ENCODE measurements at regions not wholly inside any gene's neighbourhood (a gene's known extent, or its start where the extent isn't known, plus 50 kb on each side); places are given as distances from the start of the nearest gene placed in this dataset.
A peak's percentile ranks its signal among the peaks of the same experiment; 100 is the strongest.

DNA sequence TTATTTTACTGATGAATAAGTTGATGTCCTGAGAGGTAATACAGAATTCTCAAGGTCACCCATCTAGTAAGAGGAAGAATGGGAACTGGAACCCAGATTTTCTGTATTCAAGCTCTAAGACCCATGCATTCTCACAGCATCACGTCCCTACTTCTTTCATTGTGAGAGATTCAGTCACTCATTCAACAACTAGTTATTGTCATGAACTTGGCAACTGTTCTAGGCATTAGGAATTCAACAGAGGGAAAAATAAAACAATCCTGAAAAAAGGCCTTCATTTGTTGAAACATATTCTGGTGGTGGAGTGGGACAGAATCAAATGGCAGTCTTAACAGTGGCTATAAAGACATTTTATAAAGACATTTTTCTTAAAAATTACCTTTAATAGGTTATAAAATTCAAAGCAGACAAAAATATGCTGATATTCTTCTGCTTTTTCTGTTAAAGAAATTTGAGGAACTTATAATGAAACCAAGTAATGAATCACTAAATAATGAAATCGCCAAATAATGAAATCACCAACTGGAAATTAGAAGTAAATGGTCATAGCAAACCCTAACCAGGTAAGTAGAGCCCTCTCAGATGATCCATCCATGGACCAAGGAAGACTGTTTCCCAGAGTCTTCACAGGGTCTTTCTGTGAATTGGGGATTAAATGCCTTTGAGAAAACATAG lies 136.5 kb upstream of the DPYD start:
- DNase-seq = peak in 2 of 4 experiments; percentile 46 to 50

DNA sequence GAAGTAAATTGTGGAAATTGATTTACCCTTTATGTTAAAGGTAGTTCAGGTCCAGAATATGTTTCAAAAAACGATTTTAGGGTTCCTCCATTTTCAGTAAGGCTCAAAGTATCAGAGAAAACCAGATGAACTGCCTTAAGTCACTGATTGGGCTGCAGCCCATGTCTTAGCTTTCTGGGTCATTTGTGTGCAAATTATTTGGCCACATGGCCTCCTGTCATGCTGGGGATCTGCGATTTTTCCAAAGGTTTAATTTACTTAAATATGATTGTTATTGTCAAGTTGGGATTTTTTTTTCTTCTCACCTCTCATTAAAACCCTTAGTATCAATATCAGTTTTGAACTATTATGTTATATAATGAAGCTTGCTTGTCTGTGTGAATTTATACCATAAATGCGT lies 135.9 kb upstream of the DPYD start:
- no peak for DNase-seq

DNA sequence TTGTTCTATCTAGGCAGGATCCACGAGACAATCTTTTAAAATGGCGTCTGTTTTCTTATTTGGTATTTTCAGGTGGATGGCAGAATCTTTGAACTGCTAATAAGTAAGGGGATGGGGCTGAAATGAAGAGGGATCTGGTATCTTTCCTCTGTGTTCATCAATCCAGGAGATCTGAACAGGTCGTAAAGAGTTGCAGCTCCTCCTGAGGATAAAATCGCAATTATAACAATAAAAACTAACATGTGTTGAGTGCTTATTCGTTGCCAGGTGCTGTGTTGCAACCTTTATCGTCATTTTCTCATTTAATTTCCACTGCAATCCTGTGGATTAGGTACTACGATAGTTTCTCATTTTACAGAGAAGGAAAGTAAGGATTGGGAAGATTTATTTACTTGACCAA lies 134.6 kb upstream of the DPYD start:
- DNase-seq = no peak

DNA sequence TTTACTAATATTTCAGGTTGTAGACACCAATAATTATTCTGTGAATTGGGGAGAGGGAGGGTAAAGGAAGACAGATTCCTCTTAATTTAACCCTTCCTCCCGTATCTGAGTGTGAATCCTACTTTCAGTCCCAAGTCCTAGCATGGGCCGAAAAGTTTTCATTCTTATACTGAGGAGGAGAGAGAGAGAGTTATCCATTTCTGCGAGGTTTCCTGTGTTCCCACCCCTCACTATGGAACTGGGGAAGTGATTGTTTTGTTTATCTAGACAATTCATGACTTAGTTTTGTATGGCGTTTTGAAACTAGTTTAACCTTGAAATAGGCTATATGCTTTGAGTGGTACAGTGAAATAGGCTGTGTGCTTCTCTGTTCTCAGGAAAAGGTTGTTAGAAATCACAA lies 134.0 kb upstream of the DPYD start:
- DNase-seq = no peak

DNA sequence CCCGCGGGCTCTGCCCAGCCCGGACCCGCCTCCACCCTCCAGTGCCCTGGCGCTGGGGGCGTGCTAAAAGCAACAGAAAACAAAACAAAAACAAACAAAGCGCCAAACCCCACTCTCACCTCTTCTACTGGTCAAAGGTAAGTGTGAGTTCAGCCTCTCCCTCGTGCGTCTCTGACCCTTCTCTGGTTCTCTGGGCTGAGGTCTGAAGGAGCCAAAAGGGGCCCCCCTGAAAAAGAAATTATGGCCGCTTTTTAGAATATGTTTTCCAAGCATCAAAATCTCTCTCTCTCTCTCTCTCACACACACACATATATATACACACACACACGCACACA lies 133.5 kb upstream of the DPYD start:
- DNase-seq = no peak

DNA sequence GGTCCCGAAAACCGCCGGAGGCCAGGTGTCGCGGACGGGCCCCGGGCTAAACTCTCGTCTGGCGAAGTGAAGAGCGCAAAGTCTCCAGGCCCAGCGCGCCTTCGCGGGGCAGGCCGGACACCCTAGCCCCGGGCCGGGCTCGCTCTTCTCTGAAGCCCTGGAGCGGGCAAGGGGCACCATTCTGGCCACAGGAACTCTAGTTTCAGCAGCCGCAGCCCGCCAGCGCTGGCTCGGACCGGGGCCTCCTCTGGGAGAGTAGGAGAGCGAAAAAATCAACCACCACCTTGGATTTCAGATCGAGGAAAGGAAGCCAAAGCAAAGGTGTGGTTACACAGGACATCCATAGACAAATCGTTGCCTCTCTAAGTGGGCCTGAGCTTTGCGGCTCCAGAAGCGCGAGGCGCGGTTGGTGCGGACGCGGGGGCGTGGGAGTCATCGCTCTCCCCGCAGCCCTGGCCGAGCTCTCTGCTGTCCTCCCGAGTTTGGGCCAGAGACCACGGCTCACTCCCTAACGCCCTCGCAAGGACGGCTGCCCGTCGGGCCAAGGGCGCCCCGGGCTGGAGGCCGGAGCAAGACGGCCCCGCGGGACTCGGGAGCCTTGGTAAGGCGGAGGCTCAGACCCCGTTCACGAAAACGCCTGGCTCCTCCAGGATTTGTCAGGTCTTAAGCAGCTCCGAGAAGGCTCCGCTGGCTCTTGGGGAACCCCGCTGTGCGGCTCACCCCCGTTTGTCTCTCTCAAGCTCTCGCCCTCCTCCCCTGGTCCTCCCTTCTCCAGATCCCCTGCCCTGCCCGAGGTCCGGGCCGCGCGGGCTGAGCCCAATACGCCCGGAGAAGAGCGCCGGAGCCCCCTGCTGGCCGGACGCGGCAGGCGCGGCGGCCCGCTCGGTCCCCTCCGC lies 132.9 kb upstream of the DPYD start:
- peak; percentile 73 to 91 (median 85) for DNase-seq

DNA sequence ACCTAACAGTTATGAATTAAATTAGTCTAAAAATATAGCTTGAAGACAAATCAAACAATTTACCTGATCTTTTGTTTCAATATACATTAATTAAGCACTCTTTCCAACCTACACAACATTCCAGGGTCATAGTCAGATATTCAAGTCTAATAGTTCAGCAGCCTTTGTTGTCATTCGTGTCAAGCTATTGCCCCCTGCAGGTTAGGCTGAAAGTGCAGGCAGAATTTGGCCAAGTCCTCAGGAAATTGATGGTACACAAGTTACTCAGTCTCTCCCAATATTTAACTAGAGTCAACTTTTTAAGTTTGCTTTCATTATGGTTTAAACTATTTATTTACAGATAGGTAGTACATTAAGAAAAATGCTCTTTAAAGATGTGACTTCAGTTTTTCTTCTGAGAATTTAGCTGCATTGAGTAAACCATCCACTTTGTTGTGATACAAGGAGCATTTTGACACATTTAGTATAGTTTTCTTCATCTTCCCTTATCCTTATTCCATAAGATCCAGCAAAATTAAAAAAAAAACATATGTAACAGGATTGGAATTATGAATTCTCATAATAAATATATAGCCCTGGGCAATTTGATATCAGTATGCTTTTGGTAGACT lies 130.3 kb upstream of the DPYD start:
- peak; percentile 80 to 87 (median 85) for DNase-seq

DNA sequence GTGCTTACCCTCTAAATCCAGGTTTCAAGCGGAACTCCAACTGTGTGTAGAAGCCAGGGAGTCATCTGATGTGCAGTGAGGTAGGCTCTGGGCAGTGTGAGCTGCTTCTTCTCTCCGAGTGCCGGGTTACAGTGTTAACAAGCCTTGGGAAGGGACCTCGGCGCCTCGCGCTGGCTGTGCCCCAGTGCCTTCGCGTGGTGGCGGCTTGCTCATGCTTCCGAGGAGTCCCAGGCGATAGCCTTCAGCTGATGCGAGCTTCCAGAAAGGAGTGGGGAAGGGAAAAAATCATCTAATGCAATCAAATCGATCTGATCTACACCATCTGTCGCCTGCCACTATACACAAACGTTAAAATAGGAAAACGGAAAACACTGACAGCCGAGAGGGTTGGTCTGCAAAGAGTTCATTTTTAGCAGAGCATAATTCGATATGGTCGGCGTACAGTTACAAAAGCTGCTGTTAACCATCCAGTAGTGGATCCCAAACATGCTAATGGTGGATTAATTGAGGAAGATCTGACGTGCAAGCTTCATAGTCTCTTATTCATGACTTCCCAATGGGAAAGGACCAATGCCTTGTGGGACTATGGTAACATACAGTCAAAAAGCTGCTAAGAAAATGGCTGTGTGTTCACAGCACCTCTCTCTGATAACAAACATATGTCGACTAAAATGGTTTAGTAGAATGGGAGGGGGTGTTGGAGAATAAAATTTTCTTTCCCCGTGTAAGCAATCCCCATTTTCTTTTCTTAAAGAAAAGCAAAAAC lies 128.7 kb upstream of the DPYD start:
- peak in 1 of 4 experiments; percentile 13 for DNase-seq

DNA sequence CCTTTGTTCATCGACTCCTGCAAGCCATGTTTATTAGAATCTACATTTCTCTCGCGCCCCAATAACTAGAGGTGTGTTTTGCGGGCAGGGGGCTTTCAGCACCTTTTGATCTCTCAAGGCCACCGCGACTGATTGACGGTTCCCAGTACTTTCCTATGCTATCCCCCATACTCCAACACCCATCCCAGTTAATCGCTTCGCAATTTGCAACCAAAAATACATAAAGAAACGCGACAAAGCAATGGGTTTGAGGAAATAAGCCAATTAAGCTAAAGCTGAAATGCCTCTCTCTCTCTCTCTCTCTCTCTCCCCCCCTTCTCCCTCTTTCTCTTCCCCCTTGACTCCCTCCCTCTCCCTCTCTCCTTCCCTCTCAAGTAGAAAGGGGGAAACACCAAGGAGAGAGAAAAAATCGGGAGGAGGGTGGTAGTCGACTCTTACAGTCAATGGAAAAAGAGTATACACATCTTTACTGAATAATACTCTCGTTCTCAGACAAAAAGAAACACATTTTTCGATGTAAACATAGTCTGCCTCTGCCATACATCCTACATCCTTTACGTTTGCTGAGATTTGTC lies 128.0 kb upstream of the DPYD start:
- no peak for DNase-seq

DNA sequence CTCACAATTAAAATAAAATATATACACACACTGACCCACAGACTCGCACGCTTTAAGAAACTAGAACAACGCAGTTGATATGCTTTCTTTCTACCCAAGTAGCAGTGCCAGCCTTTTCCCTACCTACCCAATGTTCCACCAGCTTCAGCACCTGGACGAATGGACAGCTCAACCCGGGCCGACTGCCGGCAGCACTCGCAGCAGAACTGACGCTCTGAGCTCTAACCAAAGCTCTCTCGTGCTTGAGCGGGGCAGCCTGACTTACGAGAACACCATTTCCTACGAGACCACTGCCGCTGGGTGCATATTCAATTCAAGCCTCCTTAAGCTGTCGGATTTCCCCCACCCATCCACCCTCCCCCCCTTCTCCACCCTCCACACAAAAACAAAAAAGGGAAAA lies 127.4 kb upstream of the DPYD start:
- DNase-seq = peak; percentile 77 to 88 (median 84)

DNA sequence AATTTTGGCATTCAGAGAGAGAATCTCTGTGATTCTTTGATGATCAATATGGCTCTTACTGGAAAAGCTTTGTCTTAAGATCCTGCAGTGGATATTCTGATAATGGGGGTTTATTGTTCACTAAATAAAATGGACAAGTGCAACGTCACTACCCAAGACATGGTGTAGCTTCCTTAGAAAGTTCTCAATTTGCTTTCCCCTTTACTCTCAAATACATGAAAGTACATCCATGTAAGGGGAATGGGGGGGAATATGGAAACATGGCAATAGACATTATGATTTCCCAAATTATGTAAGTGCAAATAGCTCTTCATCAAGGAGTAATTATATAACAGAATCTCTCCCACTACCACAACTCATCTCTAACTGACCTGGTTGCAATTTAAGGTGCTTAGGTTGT lies 126.3 kb upstream of the DPYD start:
- no peak for DNase-seq

DNA sequence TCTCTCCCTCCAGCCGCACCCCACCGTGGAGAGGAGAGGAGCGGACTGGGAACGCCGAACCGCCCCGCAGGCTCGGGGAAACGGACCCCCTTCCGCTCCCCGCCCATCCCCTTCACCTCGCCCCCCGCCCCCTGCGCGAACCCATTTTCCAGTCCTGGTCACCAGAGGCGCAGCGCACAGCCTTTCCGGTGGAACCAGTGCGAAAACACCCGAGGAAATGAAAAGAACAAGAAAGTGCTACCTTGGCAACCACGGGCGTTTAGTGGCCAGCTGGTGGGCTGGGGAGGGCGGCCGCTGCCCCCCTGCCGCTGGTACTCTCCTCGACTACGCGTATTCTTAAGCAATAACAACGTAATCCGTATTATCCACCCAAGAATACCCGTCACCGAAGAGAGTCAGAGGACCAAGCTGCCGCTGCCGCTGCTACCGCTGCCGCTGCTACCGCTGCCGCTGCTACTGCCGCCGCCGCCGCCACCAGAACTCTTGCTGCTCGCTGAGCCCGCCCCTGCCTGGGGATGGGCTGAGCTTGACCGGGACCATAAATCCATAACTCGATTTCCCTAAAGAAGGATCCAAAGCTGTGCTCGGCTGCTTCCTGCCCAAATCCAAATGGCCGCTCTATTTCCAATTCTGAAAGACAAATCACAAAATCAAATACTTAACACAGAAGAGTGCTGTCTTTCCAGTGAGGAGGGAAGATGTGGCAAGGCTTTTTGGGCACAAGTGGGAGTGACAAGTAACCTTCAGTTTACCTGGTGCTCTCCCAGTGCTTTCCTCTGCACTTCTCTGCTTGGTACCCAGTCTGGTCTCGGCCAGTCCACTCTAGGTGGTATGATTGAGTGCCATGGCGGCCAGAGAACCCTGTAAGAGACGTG lies 125.2 kb upstream of the DPYD start:
- peak; percentile 29 to 76 (median 40) for DNase-seq

DNA sequence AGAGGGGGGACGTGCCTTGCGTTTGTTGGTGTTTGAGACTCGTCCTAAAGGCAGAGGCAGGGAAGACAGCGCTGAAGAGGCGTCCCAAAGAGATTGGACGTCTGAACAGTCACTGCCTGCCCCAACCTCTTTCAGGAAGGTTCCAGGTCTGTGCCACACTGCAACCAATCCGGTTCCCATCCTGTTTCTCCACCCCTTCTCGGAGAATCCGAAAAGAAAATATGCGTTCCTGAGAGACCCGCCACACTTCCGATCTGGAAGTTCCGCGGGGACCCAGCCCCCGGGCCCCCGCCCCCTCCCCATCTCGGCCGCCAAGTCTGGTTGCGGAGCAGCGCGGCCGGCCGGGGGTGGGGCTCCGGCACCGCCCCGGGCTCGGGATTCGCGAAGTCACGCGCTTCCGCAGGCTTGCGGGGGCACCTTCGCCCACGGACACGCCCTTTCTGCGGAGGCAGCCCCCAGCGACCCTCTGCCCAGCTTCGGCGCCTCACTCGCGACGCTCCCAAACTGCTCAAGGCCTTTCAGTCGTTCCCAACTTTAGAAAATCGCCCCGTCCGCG lies 124.5 kb upstream of the DPYD start:
- peak in 3 of 4 experiments; percentile 28 to 47 (median 34) for DNase-seq

DNA sequence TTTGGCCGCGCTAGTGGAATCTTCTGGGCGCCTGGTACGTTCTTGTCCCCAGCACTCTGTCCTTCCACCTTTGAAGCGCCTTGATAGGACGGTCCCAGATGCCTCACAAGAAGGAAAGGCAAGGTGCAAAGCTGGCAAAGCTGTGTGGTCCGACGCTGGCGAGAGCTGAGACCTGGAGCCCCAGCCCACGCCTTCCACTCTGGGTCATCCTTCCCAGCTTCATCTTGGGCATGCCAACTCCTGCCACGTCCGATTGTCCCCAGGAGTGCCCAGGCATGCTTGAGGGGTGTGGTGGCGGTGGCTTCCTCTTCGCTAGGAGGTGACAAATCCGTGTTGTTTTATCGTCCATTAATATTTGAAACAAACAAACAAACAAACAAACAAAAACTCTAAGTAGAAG lies 123.9 kb upstream of the DPYD start:
- peak in 1 of 4 experiments; percentile 15 for DNase-seq

DNA sequence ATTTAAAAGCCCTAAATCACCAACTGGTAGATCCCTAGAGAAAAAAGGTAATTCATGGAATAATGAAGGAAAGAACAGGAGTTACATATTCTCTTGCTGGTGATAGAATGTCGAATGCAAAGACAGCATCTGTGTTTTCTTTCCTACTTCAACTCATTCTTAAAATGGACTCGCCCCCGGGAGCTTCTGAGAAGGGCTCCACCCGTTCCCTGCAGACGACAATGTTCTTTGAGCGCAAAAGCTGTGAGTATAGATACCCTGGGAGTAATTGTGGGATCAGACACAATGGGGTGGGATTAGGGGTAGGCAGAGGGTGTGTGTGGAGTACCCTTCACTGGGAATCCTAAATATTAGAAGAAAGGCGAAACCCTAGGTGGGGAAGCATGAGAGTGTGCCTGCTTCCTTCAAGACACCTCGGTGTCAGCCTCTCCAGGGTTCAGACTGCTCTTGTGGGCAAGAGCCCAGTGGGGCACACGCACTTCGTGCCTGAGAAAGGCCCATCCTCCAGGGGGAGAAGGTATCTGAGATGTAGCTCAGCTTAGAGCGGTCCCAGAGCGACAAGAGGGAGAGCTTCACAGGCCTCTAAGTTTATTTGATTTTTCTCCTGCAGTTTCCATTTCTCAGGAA lies 123.3 kb upstream of the DPYD start:
- no peak for DNase-seq

DNA sequence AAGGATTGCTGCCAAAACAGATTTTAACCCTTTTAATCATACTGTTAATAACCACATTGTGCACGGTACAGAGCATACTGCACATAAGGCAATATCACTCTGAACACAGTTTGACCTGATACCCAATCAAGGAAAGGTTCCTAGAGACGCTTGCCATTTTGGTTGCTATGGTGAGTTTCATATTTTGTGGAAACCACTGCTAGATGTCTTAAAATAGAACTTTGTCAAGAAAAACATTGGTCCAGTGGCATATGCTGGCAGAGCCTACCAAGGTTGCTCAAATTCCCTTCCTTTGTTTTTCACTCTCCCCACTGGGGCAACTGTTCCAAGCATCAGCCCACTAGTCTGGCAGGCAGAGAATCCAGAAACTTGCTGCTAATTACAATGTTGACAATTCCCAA lies 114.8 kb upstream of the DPYD start:
- DNase-seq = no peak

DNA sequence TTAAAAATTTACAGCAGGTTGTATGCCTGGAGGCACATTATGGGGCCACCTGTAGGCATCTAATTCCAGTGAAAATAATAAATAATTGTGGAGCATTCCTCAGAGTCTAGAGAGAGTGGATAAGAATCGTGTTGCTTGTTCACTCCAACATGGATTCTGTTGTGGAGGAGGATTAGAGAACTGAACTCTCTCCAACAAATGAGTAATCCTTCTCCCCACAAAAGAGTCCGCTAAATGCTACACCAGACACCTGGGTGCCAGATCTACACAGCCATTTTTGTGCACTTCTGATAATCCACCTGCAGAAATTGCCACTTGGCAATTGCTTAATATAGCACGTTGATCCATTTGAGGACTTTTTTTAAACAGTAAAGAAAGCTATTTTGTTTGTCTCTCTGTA lies 113.7 kb upstream of the DPYD start:
- DNase-seq = no peak

DNA sequence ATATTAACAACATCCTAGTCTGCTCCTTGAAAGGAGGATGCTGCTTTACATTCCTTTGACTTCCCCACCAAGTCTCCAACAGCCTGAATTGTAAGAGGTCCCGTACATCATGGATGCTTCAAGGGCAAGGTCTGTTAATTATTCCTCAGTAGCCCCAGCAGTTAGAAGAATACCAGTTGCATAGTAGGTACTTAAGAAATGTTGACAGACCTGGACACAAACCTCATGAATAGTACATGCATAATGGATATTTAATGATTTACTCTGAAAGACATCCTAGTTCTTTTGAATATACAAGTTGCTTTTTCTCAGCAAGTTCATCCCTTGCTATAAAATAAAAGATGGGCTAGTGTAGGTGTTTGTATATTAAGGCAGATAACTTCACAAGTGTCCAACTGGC lies 112.1 kb upstream of the DPYD start:
- no peak for DNase-seq

DNA sequence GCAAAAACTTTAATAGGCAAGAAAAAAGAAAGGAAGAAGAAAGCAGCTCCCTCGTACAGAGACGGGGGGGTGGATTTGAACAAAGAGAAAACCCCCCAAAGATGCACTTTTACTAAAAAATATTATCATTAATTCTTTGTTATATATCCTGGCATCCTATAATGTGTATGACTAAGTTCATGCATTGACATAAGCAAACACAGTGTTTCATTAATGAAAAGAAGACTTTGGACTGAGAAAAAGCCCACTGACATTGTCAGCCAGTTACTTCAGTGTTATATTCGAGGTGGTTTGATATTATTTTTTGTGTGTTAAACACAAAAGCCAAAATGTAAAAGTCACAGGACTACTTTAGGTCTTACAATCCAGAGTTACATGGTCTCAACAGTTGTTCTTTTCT lies 110.1 kb upstream of the DPYD start:
- no peak for DNase-seq

DNA sequence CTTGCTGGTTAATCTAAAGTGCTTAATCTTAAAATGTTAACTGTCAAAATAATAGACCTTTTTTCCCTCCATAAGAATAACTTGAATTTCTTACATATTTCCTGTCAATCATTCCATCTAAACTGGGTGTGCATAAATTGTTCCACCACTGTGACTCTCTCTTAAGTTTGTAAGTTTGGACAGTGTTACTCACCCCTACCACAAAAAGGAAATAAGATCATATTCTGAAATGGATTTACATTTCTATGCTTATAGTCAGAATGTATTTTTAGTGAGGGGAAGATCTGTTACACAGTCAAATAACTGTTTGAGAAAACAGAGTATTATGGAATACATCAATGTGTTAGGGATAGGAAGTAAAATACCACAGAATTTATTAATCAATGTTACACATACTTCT lies 109.6 kb upstream of the DPYD start:
- DNase-seq = no peak

DNA sequence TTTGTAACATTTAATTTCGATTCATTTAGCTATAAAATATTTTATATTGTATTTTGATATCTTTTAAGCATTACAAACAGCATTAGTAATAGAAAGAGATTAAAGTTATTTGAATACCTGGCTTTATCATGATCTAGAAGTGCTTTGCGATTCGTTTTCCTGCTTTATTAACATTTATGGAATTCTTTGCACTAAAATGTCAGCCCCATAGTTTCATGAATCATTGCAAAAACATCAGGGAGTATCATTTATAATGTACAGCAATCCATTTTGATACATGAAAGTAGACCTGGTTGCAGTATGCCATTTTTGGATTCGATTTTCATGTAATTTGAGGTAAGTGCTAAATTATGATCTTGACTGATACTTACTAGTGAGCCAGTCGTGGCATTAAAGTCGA lies 108.0 kb upstream of the DPYD start:
- DNase-seq = no peak

Measured in suppressor macrophage (primary cell).